OCI-LY7 (cell line): ENCODE measurements at regions not wholly inside any gene's neighbourhood (a gene's known extent, or its start where the extent isn't known, plus 50 kb on each side); places are given as distances from the start of the nearest gene placed in this dataset.

Experiments used
- BruUV-seq: library from RNA; stranded (reverse); fragments of 400-500 nt; replicated peaks from 2 replicates; lab custom pipeline; 2021; lab: Mats Ljungman, UMichigan
- CTCF ChIA-PET: fragments of 300-600 bp; sonication (Branson Sonifier 250); formaldehyde crosslinking; loops from one replicate; lab custom pipeline; 2022; ENCODE audit warnings: antibody characterized with exemption; ENCODE audit not compliant: unreplicated experiment; lab: Charles Lee
- POLR2A ChIA-PET: fragments of 300-600 bp; sonication (Branson Sonifier 250); formaldehyde crosslinking; loops from one replicate; lab custom pipeline; 2022; ENCODE audit warnings: antibody characterized with exemption; lab: Charles Lee
- DNase-seq: peaks from one replicate; pipeline ENCODE4 v3.0.0-alpha.2; 2015; ENCODE audit warnings: low spot score
- H2AFZ ChIP-seq: fragments of 200-600 bp; sonication (generic), shearing (Covaris generic); 2 replicates; pipeline ENCODE4 v1.6.1; 2014; ENCODE audit warnings: mild to moderate bottlenecking, antibody characterized with exemption, low read length, moderate library complexity
- H3K27ac ChIP-seq: fragments of 200-600 bp; sonication (generic); 2 replicates; pipeline ENCODE4 v1.5.1; 2014; ENCODE audit warnings: mixed run types, low read depth, mild to moderate bottlenecking, moderate library complexity, low read length, inconsistent platforms; ENCODE audit not compliant: poor library complexity, severe bottlenecking
- H3K36me3 ChIP-seq: fragments of 200-600 bp; sonication (generic); 2 replicates; pipeline ENCODE4 v1.6.1; 2014; ENCODE audit warnings: mild to moderate bottlenecking, antibody characterized with exemption, low read length, moderate library complexity, mixed read lengths; ENCODE audit not compliant: insufficient read depth
- H3K4me1 ChIP-seq: fragments of 200-600 bp; sonication (generic); 2 replicates; pipeline ENCODE4 v1.5.1; 2014; ENCODE audit warnings: mild to moderate bottlenecking, low read length; ENCODE audit not compliant: insufficient read depth, poor library complexity, severe bottlenecking
- H3K4me2 ChIP-seq: fragments of 200-600 bp; sonication (generic); 2 replicates; pipeline ENCODE4 v1.6.1; 2014; ENCODE audit warnings: mild to moderate bottlenecking, low read length
- H3K4me3 ChIP-seq: fragments of 200-600 bp; sonication (generic); 2 replicates; pipeline ENCODE4 v1.5.1; 2014; ENCODE audit warnings: mild to moderate bottlenecking, low read depth, low read length; ENCODE audit not compliant: poor library complexity, severe bottlenecking
- H3K79me2 ChIP-seq: fragments of 200-600 bp; sonication (generic); 2 replicates; pipeline ENCODE4 v1.6.1; 2016; ENCODE audit warnings: low read depth, mild to moderate bottlenecking, low read length, moderate library complexity, mixed read lengths; ENCODE audit not compliant: insufficient read depth
- H3K9me2 ChIP-seq: fragments of 200-600 bp; sonication (generic); 2 replicates; pipeline ENCODE4 v1.6.1; 2016; ENCODE audit warnings: mild to moderate bottlenecking, low read length, mixed read lengths; ENCODE audit not compliant: insufficient read depth
- H3K9me3 ChIP-seq: fragments of 200-600 bp; sonication (generic); 2 replicates; pipeline ENCODE4 v1.6.1; 2014; ENCODE audit warnings: mild to moderate bottlenecking, mixed run types, low read length, mixed read lengths
- H4K20me1 ChIP-seq: fragments of 200-600 bp; sonication (generic); 2 replicates; pipeline ENCODE4 v1.6.1; 2014; ENCODE audit warnings: mild to moderate bottlenecking, antibody characterized with exemption, low read length, moderate library complexity, mixed read lengths; ENCODE audit not compliant: insufficient read depth
- EZH2phosphoT487 ChIP-seq: fragments of 200-600 bp; sonication (generic); IDR thresholded peaks from 2 replicates; pipeline ENCODE4 v1.6.1; 2018; ENCODE audit warnings: low read depth, borderline replicate concordance, mild to moderate bottlenecking, mixed run types, antibody characterized with exemption, low read length, moderate library complexity, mixed read lengths
- intact Hi-C: fragments of 100-400 bp; cut with micrococcal nuclease; formaldehyde crosslinking; loops from one replicate; pipeline ENCODE4 v1.10.0; 2022; ENCODE audit not compliant: unreplicated experiment
- TF ChIP-seq, protein P1 (sequence below): fragments of 200-600 bp; sonication (generic); conservative IDR thresholded peaks from 2 replicates; pipeline ENCODE4 v1.5.1; 2014; ENCODE audit warnings: mild to moderate bottlenecking, antibody characterized with exemption, low read length, moderate library complexity, mixed read lengths

GRCh38 chrX:22689290-22689689 is 310.5 kb upstream of the DDX53 start:
- H3K9me2 ChIP-seq: no peaks in the 10 kb centered on the region
- no TSS peak for BruUV-seq
- no peak overlapping the region for H3K4me3 ChIP-seq
- H3K36me3 ChIP-seq: no peaks in the 10 kb centered on the region
- intact Hi-C loops: no loop called here
- CTCF ChIA-PET: no interaction called here
- H4K20me1 ChIP-seq: no peaks in the 10 kb centered on the region
- H2AFZ ChIP-seq: no peak overlapping the region
- H3K27ac ChIP-seq: no peak overlapping the region
- H3K4me2 ChIP-seq: no peak overlapping the region
- no peaks in the 10 kb centered on the region for H3K4me1 ChIP-seq
- TF ChIP-seq EZH2phosphoT487: no peak
- TF ChIP-seq, protein P1, sequence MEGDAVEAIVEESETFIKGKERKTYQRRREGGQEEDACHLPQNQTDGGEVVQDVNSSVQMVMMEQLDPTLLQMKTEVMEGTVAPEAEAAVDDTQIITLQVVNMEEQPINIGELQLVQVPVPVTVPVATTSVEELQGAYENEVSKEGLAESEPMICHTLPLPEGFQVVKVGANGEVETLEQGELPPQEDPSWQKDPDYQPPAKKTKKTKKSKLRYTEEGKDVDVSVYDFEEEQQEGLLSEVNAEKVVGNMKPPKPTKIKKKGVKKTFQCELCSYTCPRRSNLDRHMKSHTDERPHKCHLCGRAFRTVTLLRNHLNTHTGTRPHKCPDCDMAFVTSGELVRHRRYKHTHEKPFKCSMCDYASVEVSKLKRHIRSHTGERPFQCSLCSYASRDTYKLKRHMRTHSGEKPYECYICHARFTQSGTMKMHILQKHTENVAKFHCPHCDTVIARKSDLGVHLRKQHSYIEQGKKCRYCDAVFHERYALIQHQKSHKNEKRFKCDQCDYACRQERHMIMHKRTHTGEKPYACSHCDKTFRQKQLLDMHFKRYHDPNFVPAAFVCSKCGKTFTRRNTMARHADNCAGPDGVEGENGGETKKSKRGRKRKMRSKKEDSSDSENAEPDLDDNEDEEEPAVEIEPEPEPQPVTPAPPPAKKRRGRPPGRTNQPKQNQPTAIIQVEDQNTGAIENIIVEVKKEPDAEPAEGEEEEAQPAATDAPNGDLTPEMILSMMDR: no peak
- H3K79me2 ChIP-seq: no peaks in the 10 kb centered on the region
- H3K9me3 ChIP-seq: no peaks in the 10 kb centered on the region
- POLR2A ChIA-PET: no interaction called here
- DNase-seq: no peak

DNA sequence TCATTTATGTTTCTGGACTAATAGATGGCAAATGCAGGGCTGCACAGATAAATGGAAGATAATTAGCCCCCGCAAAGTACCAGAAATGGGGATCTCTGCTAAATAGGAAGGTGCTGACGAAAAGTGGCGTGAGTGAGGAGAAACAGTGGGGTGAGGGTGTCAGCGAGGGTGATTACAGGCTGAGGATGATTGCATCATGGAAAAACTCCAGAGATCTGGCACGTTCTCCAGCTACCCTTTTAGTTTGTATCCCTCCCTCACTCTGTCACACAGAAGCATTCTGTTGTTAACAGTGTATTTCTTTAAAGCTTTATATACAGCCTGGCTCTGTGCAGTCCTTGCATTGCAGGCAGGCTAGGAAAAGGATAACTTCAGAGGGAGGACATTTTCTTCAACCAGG is 309.6 kb upstream of the DDX53 start:
- Histone ChIP-seq H3K36me3 (no peaks in the 10 kb centered on the region), H3K4me3 (no peak overlapping the region), H4K20me1 (no peaks in the 10 kb centered on the region), H3K4me2 (no peak overlapping the region), H3K79me2 (no peaks in the 10 kb centered on the region), H3K4me1 (no peaks in the 10 kb centered on the region), H3K9me3 (no peaks in the 10 kb centered on the region), H3K9me2 (no peaks in the 10 kb centered on the region), H3K27ac (no peak overlapping the region), H2AFZ (no peak overlapping the region)
- ChIA-PET CTCF (no interaction called here), POLR2A (no interaction called here)
- intact Hi-C loops: no loop called here
- DNase-seq: no peak
- BruUV-seq: no TSS peak
- no peak for TF ChIP-seq EZH2phosphoT487
- TF ChIP-seq, protein P1: no peak

GRCh38 chrX:22691966-22692565 is 307.7 kb upstream of the DDX53 start:
- no peaks in the 10 kb centered on the region for H4K20me1 ChIP-seq
- CTCF ChIA-PET: no interaction called here

More at GRCh38 chrX:22691966-22692565, 307.7 kb upstream of the DDX53 start:
- no peak for DNase-seq
- no TSS peak for BruUV-seq
- intact Hi-C loops: no loop called here
- POLR2A ChIA-PET: no interaction called here
- H3K9me2 ChIP-seq: no peaks in the 10 kb centered on the region
- no peaks in the 10 kb centered on the region for H3K79me2 ChIP-seq
- no peaks in the 10 kb centered on the region for H3K4me1 ChIP-seq
- H3K9me3 ChIP-seq: no peaks in the 10 kb centered on the region
- no peak overlapping the region for H3K27ac ChIP-seq
- H2AFZ ChIP-seq: no peak overlapping the region
- H3K4me2 ChIP-seq: no peak overlapping the region
- H3K4me3 ChIP-seq: no peak overlapping the region
- no peaks in the 10 kb centered on the region for H3K36me3 ChIP-seq
- TF ChIP-seq EZH2phosphoT487: no peak
- TF ChIP-seq, protein P1: no peak
